Neuron (in vitro differentiated cells): ENCODE measurements at regions not wholly inside any gene's neighbourhood (a gene's known extent, or its start where the extent isn't known, plus 50 kb on each side); places are given as distances from the start of the nearest gene placed in this dataset.
"Not testable (repeated sequence)": the region's sequence is repeated elsewhere in the genome, so short reads cannot be mapped to it uniquely, and the experiment has no call there.

Experiments used
- H2AFZ ChIP-seq: one replicate; pipeline ENCODE4 v1.6.1; 2013; ENCODE audit warnings: low read depth, mild to moderate bottlenecking, inconsistent platforms, low read length, moderate library complexity
- H3K27me3 ChIP-seq: one replicate; pipeline ENCODE4 v1.6.1; 2013; ENCODE audit warnings: low read length; ENCODE audit not compliant: insufficient read depth
- H3K36me3 ChIP-seq: one replicate; pipeline ENCODE4 v1.6.1; 2013; ENCODE audit warnings: low read length; ENCODE audit not compliant: insufficient read depth
- H3K4me1 ChIP-seq: one replicate; pipeline ENCODE4 v1.6.1; 2013; ENCODE audit warnings: low read length; ENCODE audit not compliant: insufficient read depth
- H3K4me3 ChIP-seq: 2 replicates; pipeline ENCODE4 v1.5.1; 2013; ENCODE audit warnings: mild to moderate bottlenecking, low read length, moderate library complexity
- H3K9me3 ChIP-seq: one replicate; pipeline ENCODE4 v1.6.1; 2013; ENCODE audit warnings: low read length

- Histone ChIP-seq H2AFZ (no peak overlapping the region), H3K9me3 (peaks cover 3% of the 10 kb centered on the region), H3K4me3 (no peak overlapping the region), H3K4me1 (no peaks in the 10 kb centered on the region), H3K36me3 (no peaks in the 10 kb centered on the region), H3K27me3 (no peaks in the 10 kb centered on the region)
These were observed 104.2 kb upstream of the SOX13 start for GRCh38 chr1:203968761-203969160.

GRCh38 chr1:203969846-203970245, 103.1 kb upstream of the SOX13 start:
- Histone ChIP-seq H2AFZ (no peak overlapping the region), H3K4me1 (no peaks in the 10 kb centered on the region), H3K36me3 (no peaks in the 10 kb centered on the region), H3K27me3 (no peaks in the 10 kb centered on the region), H3K4me3 (no peak overlapping the region), H3K9me3 (peaks cover 3% of the 10 kb centered on the region)

GRCh38 chr1:203985044-203985443, 87.9 kb upstream of the SOX13 start:
- H3K36me3 ChIP-seq, result no peaks in the 10 kb centered on the region
- peaks cover 6% of the 10 kb centered on the region for H3K4me1 ChIP-seq
- H3K9me3 ChIP-seq, result no peaks in the 10 kb centered on the region
- no peak overlapping the region for H2AFZ ChIP-seq
- no peak overlapping the region for H3K4me3 ChIP-seq
- H3K27me3 ChIP-seq, result peaks cover 3% of the 10 kb centered on the region

- no peak overlapping the region for H2AFZ ChIP-seq
These were observed 87.2 kb upstream of the SOX13 start for GRCh38 chr1:203985676-203986075.

GRCh38 chr1:203986887-203987461, 85.9 kb upstream of the SOX13 start:
- H3K4me3 ChIP-seq, result no peak overlapping the region
- H3K27me3 ChIP-seq, result no peaks in the 10 kb centered on the region
- no peak overlapping the region for H2AFZ ChIP-seq
- H3K36me3 ChIP-seq, result no peaks in the 10 kb centered on the region
- H3K4me1 ChIP-seq, result peaks cover 6% of the 10 kb centered on the region
- H3K9me3 ChIP-seq, result no peaks in the 10 kb centered on the region

More at GRCh38 chr1:203985676-203986075, 87.2 kb upstream of the SOX13 start:
- Histone ChIP-seq H3K9me3 (no peaks in the 10 kb centered on the region), H3K4me1 (peaks cover 6% of the 10 kb centered on the region), H3K36me3 (no peaks in the 10 kb centered on the region), H3K27me3 (peaks cover under 1% of the 10 kb centered on the region), H3K4me3 (no peak overlapping the region)

- Histone ChIP-seq H3K36me3 (no peaks in the 10 kb centered on the region), H3K4me1 (peaks cover 7% of the 10 kb centered on the region), H3K4me3 (no peak overlapping the region), H3K27me3 (no peaks in the 10 kb centered on the region), H3K9me3 (no peaks in the 10 kb centered on the region), H2AFZ (no peak overlapping the region)
These were observed 82.8 kb upstream of the SOX13 start for GRCh38 chr1:203990118-203990517.

GRCh38 chr1:203992440-203992839, 80.5 kb upstream of the SOX13 start:
- Histone ChIP-seq H3K36me3 (no peaks in the 10 kb centered on the region), H3K27me3 (no peaks in the 10 kb centered on the region), H3K4me1 (peaks cover 23% of the 10 kb centered on the region)

GRCh38 chr1:203993256-203993655, 79.7 kb upstream of the SOX13 start:
- Histone ChIP-seq H3K9me3 (no peaks in the 10 kb centered on the region), H3K27me3 (no peaks in the 10 kb centered on the region), H3K4me3 (no peak overlapping the region), H2AFZ (no peak overlapping the region), H3K4me1 (peaks cover 28% of the 10 kb centered on the region), H3K36me3 (no peaks in the 10 kb centered on the region)

More at GRCh38 chr1:203992440-203992839, 80.5 kb upstream of the SOX13 start:
- no peaks in the 10 kb centered on the region for H3K9me3 ChIP-seq
- H3K4me3 ChIP-seq, result no peak overlapping the region
- no peak overlapping the region for H2AFZ ChIP-seq

GRCh38 chr1:203995228-203995627, 77.7 kb upstream of the SOX13 start:
- peaks cover 1% of the 10 kb centered on the region for H3K9me3 ChIP-seq
- H2AFZ ChIP-seq, result no peak overlapping the region
- no peaks in the 10 kb centered on the region for H3K27me3 ChIP-seq
- H3K4me3 ChIP-seq, result no peak overlapping the region
- no peaks in the 10 kb centered on the region for H3K36me3 ChIP-seq
- H3K4me1 ChIP-seq, result peaks cover 28% of the 10 kb centered on the region

- Histone ChIP-seq H3K36me3 (no peaks in the 10 kb centered on the region), H3K9me3 (peaks cover 2% of the 10 kb centered on the region), H3K4me3 (no peak overlapping the region)
These were observed 76.8 kb upstream of the SOX13 start for GRCh38 chr1:203996126-203996525.

GRCh38 chr1:203998571-203998970, 74.3 kb upstream of the SOX13 start:
- H3K4me1 ChIP-seq, result peaks cover 28% of the 10 kb centered on the region
- not testable (repeated sequence) for H2AFZ ChIP-seq, H3K9me3 ChIP-seq, H3K4me3 ChIP-seq, H3K27me3 ChIP-seq, H3K36me3 ChIP-seq

More at GRCh38 chr1:203996126-203996525, 76.8 kb upstream of the SOX13 start:
- peaks cover 28% of the 10 kb centered on the region for H3K4me1 ChIP-seq
- no peak overlapping the region for H2AFZ ChIP-seq
- H3K27me3 ChIP-seq, result no peaks in the 10 kb centered on the region

GRCh38 chr1:203999618-204000017, 73.3 kb upstream of the SOX13 start:
- H3K4me3 ChIP-seq, result no peak overlapping the region
- H3K4me1 ChIP-seq, result peaks cover 28% of the 10 kb centered on the region
- no peak overlapping the region for H2AFZ ChIP-seq
- H3K27me3 ChIP-seq, result no peaks in the 10 kb centered on the region
- peaks cover 2% of the 10 kb centered on the region for H3K9me3 ChIP-seq
- no peaks in the 10 kb centered on the region for H3K36me3 ChIP-seq

- no peak overlapping the region for H2AFZ ChIP-seq
- H3K4me3 ChIP-seq, result no peak overlapping the region
- no peaks in the 10 kb centered on the region for H3K36me3 ChIP-seq
- peaks cover 2% of the 10 kb centered on the region for H3K9me3 ChIP-seq
- H3K4me1 ChIP-seq, result peaks cover 16% of the 10 kb centered on the region
- no peaks in the 10 kb centered on the region for H3K27me3 ChIP-seq
These were observed 71.6 kb upstream of the SOX13 start for GRCh38 chr1:204001166-204001901.
